ENCODE measurements at regions not wholly inside any gene's neighbourhood (a gene's known extent, or its start where the extent isn't known, plus 50 kb on each side); places are given as distances from the start of the nearest gene placed in this dataset.

- no peak for DNase-seq (ENCODE audit: low read depth)
- TF ChIP-seq, protein P1, sequence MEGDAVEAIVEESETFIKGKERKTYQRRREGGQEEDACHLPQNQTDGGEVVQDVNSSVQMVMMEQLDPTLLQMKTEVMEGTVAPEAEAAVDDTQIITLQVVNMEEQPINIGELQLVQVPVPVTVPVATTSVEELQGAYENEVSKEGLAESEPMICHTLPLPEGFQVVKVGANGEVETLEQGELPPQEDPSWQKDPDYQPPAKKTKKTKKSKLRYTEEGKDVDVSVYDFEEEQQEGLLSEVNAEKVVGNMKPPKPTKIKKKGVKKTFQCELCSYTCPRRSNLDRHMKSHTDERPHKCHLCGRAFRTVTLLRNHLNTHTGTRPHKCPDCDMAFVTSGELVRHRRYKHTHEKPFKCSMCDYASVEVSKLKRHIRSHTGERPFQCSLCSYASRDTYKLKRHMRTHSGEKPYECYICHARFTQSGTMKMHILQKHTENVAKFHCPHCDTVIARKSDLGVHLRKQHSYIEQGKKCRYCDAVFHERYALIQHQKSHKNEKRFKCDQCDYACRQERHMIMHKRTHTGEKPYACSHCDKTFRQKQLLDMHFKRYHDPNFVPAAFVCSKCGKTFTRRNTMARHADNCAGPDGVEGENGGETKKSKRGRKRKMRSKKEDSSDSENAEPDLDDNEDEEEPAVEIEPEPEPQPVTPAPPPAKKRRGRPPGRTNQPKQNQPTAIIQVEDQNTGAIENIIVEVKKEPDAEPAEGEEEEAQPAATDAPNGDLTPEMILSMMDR (IDR thresholded peaks at IDR 0.05; ENCODE audit: low read length, missing control alignments) = no peak
- H3K4me3 ChIP-seq (replicated peaks; ENCODE audit: low read depth, low read length) = no peak overlapping the region
Measured at GRCh38 chr1:188194916-188195315, 1366.2 kb downstream of the PLA2G4A start.

DNA sequence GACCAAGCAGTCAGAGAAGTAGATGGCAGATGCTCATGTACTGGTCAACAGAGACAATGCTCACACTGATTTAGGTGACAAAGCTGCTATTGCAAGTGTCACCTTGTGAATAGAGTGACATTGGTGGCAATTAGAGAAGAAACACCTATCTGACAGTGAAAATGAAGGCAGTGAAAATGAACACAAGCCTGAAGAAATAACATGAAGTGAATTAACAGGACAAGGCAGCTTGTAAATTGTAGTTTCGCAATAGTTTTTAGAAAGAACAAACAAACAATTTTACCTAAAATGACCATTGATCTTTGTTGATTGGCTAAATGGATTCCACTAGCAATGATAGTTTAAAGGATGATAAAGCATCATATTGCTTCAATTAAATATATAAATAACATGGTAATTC is 1389.5 kb downstream of the PLA2G4A start:
- no peak overlapping the region for H3K4me3 ChIP-seq (replicated peaks; ENCODE audit: low read depth, low read length)
- DNase-seq (ENCODE audit: low read depth) = no peak
- TF ChIP-seq, protein P1 (IDR thresholded peaks at IDR 0.05; ENCODE audit: low read length, missing control alignments) = no peak

GRCh38 chr1:188220051-188220450 is 1391.3 kb downstream of the PLA2G4A start:
- no peak for DNase-seq (ENCODE audit: low read depth)
- TF ChIP-seq, protein P1 (IDR thresholded peaks at IDR 0.05; ENCODE audit: low read length, missing control alignments) = no peak
- no peak overlapping the region for H3K4me3 ChIP-seq (replicated peaks; ENCODE audit: low read depth, low read length)

- H3K4me3 ChIP-seq (replicated peaks; ENCODE audit: low read depth, low read length) = no peak overlapping the region
- DNase-seq (ENCODE audit: low read depth) = peak; percentile 15
- TF ChIP-seq, protein P1 (IDR thresholded peaks at IDR 0.05; ENCODE audit: low read length, missing control alignments) = no peak
Measured at GRCh38 chr1:188224263-188224662, 1395.5 kb downstream of the PLA2G4A start.

- H3K4me3 ChIP-seq (replicated peaks; ENCODE audit: low read depth, low read length) = no peak overlapping the region
- TF ChIP-seq, protein P1 (IDR thresholded peaks at IDR 0.05; ENCODE audit: low read length, missing control alignments) = no peak
- no peak for DNase-seq (ENCODE audit: low read depth)
Measured at GRCh38 chr1:188225975-188226374, 1397.2 kb downstream of the PLA2G4A start.

- DNase-seq (ENCODE audit: low read depth) = peak; percentile 9
- TF ChIP-seq, protein P1 (IDR thresholded peaks at IDR 0.05; ENCODE audit: low read length, missing control alignments) = no peak
- H3K4me3 ChIP-seq (replicated peaks; ENCODE audit: low read depth, low read length) = no peak overlapping the region
Measured at GRCh38 chr1:188228623-188229022, 1399.9 kb downstream of the PLA2G4A start.

DNA sequence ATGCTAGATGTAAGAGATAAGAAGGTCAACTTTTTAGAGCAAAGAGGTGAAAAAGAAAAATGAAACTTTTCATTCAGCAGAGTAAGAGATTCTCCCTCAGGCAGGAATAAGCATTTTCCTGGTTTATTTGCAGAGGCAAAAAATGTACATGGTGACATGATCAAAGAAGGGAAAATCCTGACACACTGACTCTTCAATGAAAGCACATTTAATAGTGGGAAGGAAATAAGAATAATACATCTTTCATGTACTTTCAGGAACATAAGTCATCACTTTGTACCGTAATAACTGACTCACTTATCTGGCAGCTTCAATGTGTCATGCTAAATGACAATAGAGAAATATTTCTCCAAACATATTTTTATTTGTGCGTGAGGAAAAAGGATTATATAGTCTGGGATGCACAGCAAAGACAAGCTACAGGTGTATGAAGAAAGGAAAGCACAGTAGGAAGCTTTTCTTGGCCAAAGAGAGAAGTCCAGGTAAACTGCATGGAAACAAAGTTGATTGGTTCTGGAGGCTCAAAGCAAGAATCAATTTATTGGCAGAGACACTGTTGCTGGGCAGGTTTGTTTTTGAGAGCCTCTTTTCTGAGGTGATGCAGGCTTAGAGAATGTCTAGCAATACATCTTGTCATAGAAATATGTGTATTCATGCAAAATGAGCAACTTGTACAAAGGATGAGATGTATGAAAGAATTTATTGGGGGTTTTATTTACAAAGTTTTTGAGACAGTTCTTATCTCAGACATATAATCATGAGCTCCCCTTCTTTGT is 1409.0 kb downstream of the PLA2G4A start:
- DNase-seq (ENCODE audit: low read depth) = peak; percentile 54
- TF ChIP-seq, protein P1 (IDR thresholded peaks at IDR 0.05; ENCODE audit: low read length, missing control alignments) = no peak
- H3K4me3 ChIP-seq (replicated peaks; ENCODE audit: low read depth, low read length) = no peak overlapping the region
